ENCODE measurements at regions not wholly inside any gene's neighbourhood (a gene's known extent, or its start where the extent isn't known, plus 50 kb on each side); places are given as distances from the start of the nearest gene placed in this dataset.

GRCh38 chr3:96449803-96450202 lies 364.6 kb upstream of the EPHA6 start:
- no peak for TF ChIP-seq CTCF (IDR thresholded peaks at IDR 0.05; ENCODE audit: insufficient read depth, low read length, poor library complexity, severe bottlenecking)
- no peak for TF ChIP-seq EZH2phosphoT487 (conservative IDR thresholded peaks at IDR 0.05; ENCODE audit: low read length)

All from SU-DHL-6 (cell line).